ENCODE measurements at regions not wholly inside any gene's neighbourhood (a gene's known extent, or its start where the extent isn't known, plus 50 kb on each side); places are given as distances from the start of the nearest gene placed in this dataset.
"Not testable (repeated sequence)": the region's sequence is repeated elsewhere in the genome, so short reads cannot be mapped to it uniquely, and the experiment has no call there.

GRCh38 chr17:51475730-51476129 is 215.4 kb downstream of the UTP18 start:
- no peaks in the 10 kb centered on the region for H3K27me3 ChIP-seq (replicated peaks; ENCODE audit: control insufficient read depth, insufficient read depth, low read length, poor library complexity, severe bottlenecking)
- H3K9me3 ChIP-seq (ENCODE audit: control insufficient read depth, low read length), result no peaks in the 10 kb centered on the region
- no peak for DNase-seq
- no peak overlapping the region for H3K4me3 ChIP-seq (ENCODE audit: insufficient read depth, low read depth, low read length, poor library complexity, severe bottlenecking)
- H3K4me1 ChIP-seq (ENCODE audit: control insufficient read depth, insufficient read depth, low read length, poor library complexity, severe bottlenecking), result no peaks in the 10 kb centered on the region
- H3K27ac ChIP-seq (ENCODE audit: insufficient read depth, low read length, poor library complexity, severe bottlenecking), result no peak overlapping the region
- no peaks in the 10 kb centered on the region for H3K36me3 ChIP-seq (ENCODE audit: control insufficient read depth, insufficient read depth, low read length)

GRCh38 chr17:51479303-51479702 is 219.0 kb downstream of the UTP18 start:
- Histone ChIP-seq H3K4me1 (ENCODE audit: control insufficient read depth, insufficient read depth, low read length, poor library complexity, severe bottlenecking) (no peaks in the 10 kb centered on the region), H3K27me3 (replicated peaks; ENCODE audit: control insufficient read depth, insufficient read depth, low read length, poor library complexity, severe bottlenecking) (no peaks in the 10 kb centered on the region), H3K27ac (ENCODE audit: insufficient read depth, low read length, poor library complexity, severe bottlenecking) (no peak overlapping the region), H3K36me3 (ENCODE audit: control insufficient read depth, insufficient read depth, low read length) (no peaks in the 10 kb centered on the region), H3K4me3 (ENCODE audit: insufficient read depth, low read depth, low read length, poor library complexity, severe bottlenecking) (no peak overlapping the region), H3K9me3 (ENCODE audit: control insufficient read depth, low read length) (no peaks in the 10 kb centered on the region)
- no peak for DNase-seq

- Histone ChIP-seq H3K27me3 (replicated peaks; ENCODE audit: control insufficient read depth, insufficient read depth, low read length, poor library complexity, severe bottlenecking) (no peaks in the 10 kb centered on the region), H3K4me3 (ENCODE audit: insufficient read depth, low read depth, low read length, poor library complexity, severe bottlenecking) (no peak overlapping the region), H3K9me3 (ENCODE audit: control insufficient read depth, low read length) (no peaks in the 10 kb centered on the region), H3K36me3 (ENCODE audit: control insufficient read depth, insufficient read depth, low read length) (no peaks in the 10 kb centered on the region), H3K4me1 (ENCODE audit: control insufficient read depth, insufficient read depth, low read length, poor library complexity, severe bottlenecking) (no peaks in the 10 kb centered on the region), H3K27ac (ENCODE audit: insufficient read depth, low read length, poor library complexity, severe bottlenecking) (no peak overlapping the region)
- no peak for DNase-seq
Observed at GRCh38 chr17:51481370-51481769, 221.0 kb downstream of the UTP18 start.

GRCh38 chr17:51482248-51482647 is 221.9 kb downstream of the UTP18 start:
- not testable (repeated sequence) for H3K36me3 ChIP-seq (ENCODE audit: control insufficient read depth, insufficient read depth, low read length); H3K27me3 ChIP-seq (replicated peaks; ENCODE audit: control insufficient read depth, insufficient read depth, low read length, poor library complexity, severe bottlenecking); H3K27ac ChIP-seq (ENCODE audit: insufficient read depth, low read length, poor library complexity, severe bottlenecking); H3K9me3 ChIP-seq (ENCODE audit: control insufficient read depth, low read length); H3K4me3 ChIP-seq (ENCODE audit: insufficient read depth, low read depth, low read length, poor library complexity, severe bottlenecking); DNase-seq; H3K4me1 ChIP-seq (ENCODE audit: control insufficient read depth, insufficient read depth, low read length, poor library complexity, severe bottlenecking)

- H3K36me3 ChIP-seq (ENCODE audit: control insufficient read depth, insufficient read depth, low read length), result no peaks in the 10 kb centered on the region
- no peaks in the 10 kb centered on the region for H3K27me3 ChIP-seq (replicated peaks; ENCODE audit: control insufficient read depth, insufficient read depth, low read length, poor library complexity, severe bottlenecking)
- DNase-seq, result no peak
- H3K9me3 ChIP-seq (ENCODE audit: control insufficient read depth, low read length), result no peaks in the 10 kb centered on the region
- H3K4me1 ChIP-seq (ENCODE audit: control insufficient read depth, insufficient read depth, low read length, poor library complexity, severe bottlenecking), result no peaks in the 10 kb centered on the region
- H3K4me3 ChIP-seq (ENCODE audit: insufficient read depth, low read depth, low read length, poor library complexity, severe bottlenecking), result no peak overlapping the region
- no peak overlapping the region for H3K27ac ChIP-seq (ENCODE audit: insufficient read depth, low read length, poor library complexity, severe bottlenecking)
Observed at GRCh38 chr17:51486091-51486490, 225.7 kb downstream of the UTP18 start.

- Histone ChIP-seq H3K27ac (ENCODE audit: insufficient read depth, low read length, poor library complexity, severe bottlenecking) (no peak overlapping the region), H3K9me3 (ENCODE audit: control insufficient read depth, low read length) (no peaks in the 10 kb centered on the region), H3K36me3 (ENCODE audit: control insufficient read depth, insufficient read depth, low read length) (no peaks in the 10 kb centered on the region), H3K4me1 (ENCODE audit: control insufficient read depth, insufficient read depth, low read length, poor library complexity, severe bottlenecking) (no peaks in the 10 kb centered on the region), H3K27me3 (replicated peaks; ENCODE audit: control insufficient read depth, insufficient read depth, low read length, poor library complexity, severe bottlenecking) (no peaks in the 10 kb centered on the region), H3K4me3 (ENCODE audit: insufficient read depth, low read depth, low read length, poor library complexity, severe bottlenecking) (no peak overlapping the region)
- no peak for DNase-seq
Observed at GRCh38 chr17:51486885-51487520, 226.7 kb downstream of the UTP18 start.

- H3K9me3 ChIP-seq (ENCODE audit: control insufficient read depth, low read length), result no peaks in the 10 kb centered on the region
- H3K27ac ChIP-seq (ENCODE audit: insufficient read depth, low read length, poor library complexity, severe bottlenecking), result no peak overlapping the region
- H3K4me1 ChIP-seq (ENCODE audit: control insufficient read depth, insufficient read depth, low read length, poor library complexity, severe bottlenecking), result no peaks in the 10 kb centered on the region
- H3K36me3 ChIP-seq (ENCODE audit: control insufficient read depth, insufficient read depth, low read length), result no peaks in the 10 kb centered on the region
- no peaks in the 10 kb centered on the region for H3K27me3 ChIP-seq (replicated peaks; ENCODE audit: control insufficient read depth, insufficient read depth, low read length, poor library complexity, severe bottlenecking)
- no peak for DNase-seq
- no peak overlapping the region for H3K4me3 ChIP-seq (ENCODE audit: insufficient read depth, low read depth, low read length, poor library complexity, severe bottlenecking)
Observed at GRCh38 chr17:51487947-51488346, 227.6 kb downstream of the UTP18 start.

GRCh38 chr17:51491416-51491815 is 231.1 kb downstream of the UTP18 start:
- H3K9me3 ChIP-seq (ENCODE audit: control insufficient read depth, low read length), result no peaks in the 10 kb centered on the region
- no peak overlapping the region for H3K27ac ChIP-seq (ENCODE audit: insufficient read depth, low read length, poor library complexity, severe bottlenecking)
- H3K27me3 ChIP-seq (replicated peaks; ENCODE audit: control insufficient read depth, insufficient read depth, low read length, poor library complexity, severe bottlenecking), result no peaks in the 10 kb centered on the region
- no peaks in the 10 kb centered on the region for H3K36me3 ChIP-seq (ENCODE audit: control insufficient read depth, insufficient read depth, low read length)
- H3K4me3 ChIP-seq (ENCODE audit: insufficient read depth, low read depth, low read length, poor library complexity, severe bottlenecking), result no peak overlapping the region
- H3K4me1 ChIP-seq (ENCODE audit: control insufficient read depth, insufficient read depth, low read length, poor library complexity, severe bottlenecking), result no peaks in the 10 kb centered on the region
- DNase-seq, result no peak

GRCh38 chr17:51493206-51493605 is 232.9 kb downstream of the UTP18 start:
- no peak overlapping the region for H3K4me3 ChIP-seq (ENCODE audit: insufficient read depth, low read depth, low read length, poor library complexity, severe bottlenecking)
- no peak for DNase-seq
- no peaks in the 10 kb centered on the region for H3K27me3 ChIP-seq (replicated peaks; ENCODE audit: control insufficient read depth, insufficient read depth, low read length, poor library complexity, severe bottlenecking)

GRCh38 chr17:51496378-51496777 is 236.0 kb downstream of the UTP18 start:
- H3K9me3 ChIP-seq (ENCODE audit: control insufficient read depth, low read length), result no peaks in the 10 kb centered on the region
- no peak for DNase-seq
- no peaks in the 10 kb centered on the region for H3K27me3 ChIP-seq (replicated peaks; ENCODE audit: control insufficient read depth, insufficient read depth, low read length, poor library complexity, severe bottlenecking)
- no peak overlapping the region for H3K27ac ChIP-seq (ENCODE audit: insufficient read depth, low read length, poor library complexity, severe bottlenecking)
- no peaks in the 10 kb centered on the region for H3K36me3 ChIP-seq (ENCODE audit: control insufficient read depth, insufficient read depth, low read length)
- H3K4me1 ChIP-seq (ENCODE audit: control insufficient read depth, insufficient read depth, low read length, poor library complexity, severe bottlenecking), result no peaks in the 10 kb centered on the region
- no peak overlapping the region for H3K4me3 ChIP-seq (ENCODE audit: insufficient read depth, low read depth, low read length, poor library complexity, severe bottlenecking)

More at GRCh38 chr17:51493206-51493605, 232.9 kb downstream of the UTP18 start:
- H3K4me1 ChIP-seq (ENCODE audit: control insufficient read depth, insufficient read depth, low read length, poor library complexity, severe bottlenecking), result no peaks in the 10 kb centered on the region
- no peaks in the 10 kb centered on the region for H3K9me3 ChIP-seq (ENCODE audit: control insufficient read depth, low read length)
- no peaks in the 10 kb centered on the region for H3K36me3 ChIP-seq (ENCODE audit: control insufficient read depth, insufficient read depth, low read length)
- H3K27ac ChIP-seq (ENCODE audit: insufficient read depth, low read length, poor library complexity, severe bottlenecking), result no peak overlapping the region

All from effector memory CD4-positive, alpha-beta T cell (primary cell).